PC-9 (cell line): ENCODE measurements at regions not wholly inside any gene's neighbourhood (a gene's known extent, or its start where the extent isn't known, plus 50 kb on each side); places are given as distances from the start of the nearest gene placed in this dataset.

Experiments
- BruUV-seq: library from RNA; stranded (reverse); fragments of 400-500 nt; replicated peaks from 2 replicates; lab custom pipeline; 2021; lab: Mats Ljungman, UMichigan
- CTCF ChIA-PET: fragments of 300-600 bp; sonication (Branson Sonifier 250); formaldehyde crosslinking; loops from one replicate; lab custom pipeline; 2022; ENCODE audit warnings: antibody characterized with exemption; lab: Charles Lee
- POLR2A ChIA-PET: fragments of 300-600 bp; sonication (Branson Sonifier 250); formaldehyde crosslinking; loops from one replicate; lab custom pipeline; 2022; ENCODE audit warnings: antibody characterized with exemption; ENCODE audit not compliant: unreplicated experiment; lab: Charles Lee
- DNase-seq, 2 experiments: peaks; one replicate each; pipeline versions ENCODE4 v3.0.0 to v3.0.0-alpha.2; 2015 to 2022; ENCODE audit warnings: mixed read lengths in 1 of 2
- H2AFZ ChIP-seq: fragments of 200-600 bp; sonication (generic); 2 replicates; pipeline ENCODE4 v1.8.1; 2017; ENCODE audit warnings: antibody characterized with exemption
- H3F3A ChIP-seq: fragments of 200-600 bp; sonication (generic); 2 replicates; pipeline ENCODE4 v1.8.1; 2017; ENCODE audit warnings: antibody characterized with exemption, mild to moderate bottlenecking, low read depth; ENCODE audit not compliant: insufficient read depth
- H3K27ac ChIP-seq: fragments of 200-600 bp; sonication (generic); 2 replicates; pipeline ENCODE4 v1.6.1; 2016; ENCODE audit warnings: mixed run types
- H3K27me3 ChIP-seq: fragments of 200-600 bp; sonication (generic); 2 replicates; pipeline ENCODE4 v1.6.1; 2016; ENCODE audit warnings: low read depth, mixed run types; ENCODE audit not compliant: insufficient read depth
- H3K36me3 ChIP-seq: fragments of 200-600 bp; sonication (generic); 2 replicates; pipeline ENCODE4 v1.6.1; 2016; ENCODE audit warnings: low read depth, mixed run types
- H3K4me1 ChIP-seq: fragments of 200-600 bp; sonication (generic); replicated peaks from 2 replicates; pipeline ENCODE4 v1.6.1; 2016; ENCODE audit warnings: mixed run types; ENCODE audit not compliant: insufficient read depth
- H3K4me2 ChIP-seq: fragments of 200-600 bp; sonication (generic); 2 replicates; pipeline ENCODE4 v1.6.1; 2017; ENCODE audit warnings: mixed run types
- H3K4me3 ChIP-seq: fragments of 200-600 bp; sonication (generic); 2 replicates; pipeline ENCODE4 v1.6.1; 2016; ENCODE audit warnings: mixed run types
- H3K79me2 ChIP-seq: fragments of 200-600 bp; sonication (generic); 2 replicates; pipeline ENCODE4 v1.6.1; 2017; ENCODE audit warnings: low read depth, mixed run types
- H3K9me2 ChIP-seq: fragments of 200-600 bp; sonication (generic); 2 replicates; pipeline ENCODE4 v1.8.1; 2017; ENCODE audit warnings: mild to moderate bottlenecking; ENCODE audit not compliant: insufficient read depth
- H3K9me3 ChIP-seq: fragments of 200-600 bp; sonication (generic); 2 replicates; pipeline ENCODE4 v1.8.1; 2016; ENCODE audit warnings: low read depth; ENCODE audit not compliant: insufficient read depth
- H4K20me1 ChIP-seq: fragments of 200-600 bp; sonication (generic); 2 replicates; pipeline ENCODE4 v1.8.1; 2017; ENCODE audit not compliant: insufficient read depth
- EZH2 ChIP-seq: fragments of 200-600 bp; sonication (generic); IDR thresholded peaks from 2 replicates; pipeline ENCODE4 v1.8.0; 2017; ENCODE audit warnings: antibody characterized with exemption, low read depth
- intact Hi-C: fragments of 100-400 bp; cut with micrococcal nuclease; formaldehyde crosslinking; loops from one replicate; pipeline ENCODE4 v1.10.0; 2022; ENCODE audit not compliant: unreplicated experiment
- TF ChIP-seq, protein P1 (sequence below): fragments of 200-600 bp; sonication (generic); conservative IDR thresholded peaks from 2 replicates; pipeline ENCODE4 v1.6.1; 2017; ENCODE audit warnings: mixed run types, antibody characterized with exemption, mild to moderate bottlenecking, moderate library complexity

DNA sequence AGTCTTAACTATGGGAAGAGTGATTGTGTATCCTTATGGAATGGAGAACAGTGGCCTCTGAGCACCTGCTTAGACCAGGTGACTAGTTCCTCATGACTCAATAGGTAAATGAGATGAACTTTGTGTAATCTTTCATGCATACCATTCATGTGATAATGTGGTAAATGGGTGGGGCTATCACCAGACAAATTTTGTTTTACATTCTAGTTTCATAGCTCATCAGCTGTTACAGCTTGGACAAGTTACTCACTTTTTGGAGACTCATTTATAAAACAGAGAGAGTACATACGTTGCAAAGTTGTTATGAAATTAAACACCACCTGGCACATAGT is 103.7 kb upstream of the TGFBR2 start:
- DNase-seq: peak in 1 of 2 experiments; percentile 49
- Histone ChIP-seq H4K20me1 (no peaks in the 10 kb centered on the region), H3K4me2 (no peak overlapping the region), H3K27me3 (no peaks in the 10 kb centered on the region), H3K4me3 (no peak overlapping the region), H3K27ac (no peak overlapping the region), H2AFZ (no peak overlapping the region), H3K36me3 (no peaks in the 10 kb centered on the region), H3K9me3 (no peaks in the 10 kb centered on the region), H3K79me2 (no peaks in the 10 kb centered on the region), H3K4me1 (no peaks in the 10 kb centered on the region), H3F3A (no peaks in the 10 kb centered on the region), H3K9me2 (no peaks in the 10 kb centered on the region)
- ChIA-PET CTCF (no interaction called here), POLR2A (no interaction called here)
- intact Hi-C loops: no loop called here
- TF ChIP-seq, protein P1, sequence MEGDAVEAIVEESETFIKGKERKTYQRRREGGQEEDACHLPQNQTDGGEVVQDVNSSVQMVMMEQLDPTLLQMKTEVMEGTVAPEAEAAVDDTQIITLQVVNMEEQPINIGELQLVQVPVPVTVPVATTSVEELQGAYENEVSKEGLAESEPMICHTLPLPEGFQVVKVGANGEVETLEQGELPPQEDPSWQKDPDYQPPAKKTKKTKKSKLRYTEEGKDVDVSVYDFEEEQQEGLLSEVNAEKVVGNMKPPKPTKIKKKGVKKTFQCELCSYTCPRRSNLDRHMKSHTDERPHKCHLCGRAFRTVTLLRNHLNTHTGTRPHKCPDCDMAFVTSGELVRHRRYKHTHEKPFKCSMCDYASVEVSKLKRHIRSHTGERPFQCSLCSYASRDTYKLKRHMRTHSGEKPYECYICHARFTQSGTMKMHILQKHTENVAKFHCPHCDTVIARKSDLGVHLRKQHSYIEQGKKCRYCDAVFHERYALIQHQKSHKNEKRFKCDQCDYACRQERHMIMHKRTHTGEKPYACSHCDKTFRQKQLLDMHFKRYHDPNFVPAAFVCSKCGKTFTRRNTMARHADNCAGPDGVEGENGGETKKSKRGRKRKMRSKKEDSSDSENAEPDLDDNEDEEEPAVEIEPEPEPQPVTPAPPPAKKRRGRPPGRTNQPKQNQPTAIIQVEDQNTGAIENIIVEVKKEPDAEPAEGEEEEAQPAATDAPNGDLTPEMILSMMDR: no peak
- no peak for TF ChIP-seq EZH2
- BruUV-seq: no TSS peak

DNA sequence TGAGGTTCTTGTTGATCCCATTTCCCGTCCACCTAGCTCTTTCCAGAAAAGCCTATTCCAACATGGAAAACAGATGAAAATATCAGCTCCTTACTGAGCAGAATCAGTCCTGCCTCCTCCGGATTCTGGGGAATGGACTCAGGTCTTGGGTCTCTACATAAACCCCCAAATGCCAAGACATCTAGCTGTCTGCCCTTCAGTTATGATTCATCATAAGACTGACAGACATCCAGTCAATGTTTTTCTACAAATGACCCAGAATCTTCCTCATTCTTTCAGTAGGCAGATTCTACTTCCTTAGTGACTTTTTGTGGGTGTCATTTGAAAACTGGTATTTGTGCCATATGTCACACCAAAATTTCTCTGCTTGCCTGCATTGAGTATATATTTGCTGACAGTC is 103.0 kb upstream of the TGFBR2 start:
- TF ChIP-seq EZH2: no peak
- TF ChIP-seq, protein P1: no peak
- Histone ChIP-seq H3K27ac (no peak overlapping the region), H3K9me3 (no peaks in the 10 kb centered on the region), H3K9me2 (no peaks in the 10 kb centered on the region), H4K20me1 (no peaks in the 10 kb centered on the region), H3F3A (no peaks in the 10 kb centered on the region), H3K4me1 (no peaks in the 10 kb centered on the region), H3K79me2 (no peaks in the 10 kb centered on the region), H3K27me3 (no peaks in the 10 kb centered on the region), H3K4me3 (no peak overlapping the region), H3K4me2 (no peak overlapping the region), H2AFZ (no peak overlapping the region), H3K36me3 (no peaks in the 10 kb centered on the region)
- no peak for DNase-seq
- intact Hi-C loops: no loop called here
- CTCF ChIA-PET: interaction anchor here (0.7 kb wide), 1 partner anchor 40 kb away, joined by 3 read pairs; no protein-coding TSS in a partner anchor
- BruUV-seq: no TSS peak
- POLR2A ChIA-PET: interaction anchor here (0.6 kb wide), 1 partner anchor 203 kb away, joined by 3 read pairs; no protein-coding TSS in a partner anchor

DNA sequence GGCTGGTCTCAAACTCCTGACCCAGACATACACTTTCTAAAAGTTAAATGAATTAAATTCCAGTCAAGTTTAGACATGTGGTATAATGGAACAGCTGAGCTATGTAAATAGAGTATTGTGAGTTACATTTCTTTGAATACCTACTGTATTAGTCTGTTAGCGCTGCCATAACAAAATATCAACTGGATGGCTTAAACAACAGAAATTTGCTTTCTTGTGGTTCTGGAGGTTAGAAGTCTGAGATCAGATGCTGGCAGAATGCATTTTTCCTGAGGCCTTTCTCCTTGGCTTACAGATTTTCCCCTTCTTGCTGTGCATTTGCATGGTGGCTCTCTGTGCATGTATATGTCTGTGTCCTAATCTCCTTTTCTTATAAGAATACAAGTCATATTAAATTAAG is 101.5 kb upstream of the TGFBR2 start:
- Histone ChIP-seq H2AFZ (no peak overlapping the region), H3K9me2 (no peaks in the 10 kb centered on the region), H4K20me1 (no peaks in the 10 kb centered on the region), H3F3A (no peaks in the 10 kb centered on the region), H3K4me1 (no peaks in the 10 kb centered on the region), H3K9me3 (no peaks in the 10 kb centered on the region), H3K27me3 (no peaks in the 10 kb centered on the region), H3K79me2 (no peaks in the 10 kb centered on the region), H3K27ac (no peak overlapping the region), H3K36me3 (no peaks in the 10 kb centered on the region), H3K4me3 (no peak overlapping the region), H3K4me2 (no peak overlapping the region)
- TF ChIP-seq EZH2: no peak
- TF ChIP-seq, protein P1: no peak
- intact Hi-C loops: no loop called here
- POLR2A ChIA-PET: no interaction called here
- CTCF ChIA-PET: no interaction called here
- DNase-seq: no peak
- no TSS peak for BruUV-seq
